Activated effector memory CD4-positive, alpha-beta T cell treated with Interleukin-2 at 50 U/mL for 16 hours (primary cell): ENCODE measurements at regions not wholly inside any gene's neighbourhood (a gene's known extent, or its start where the extent isn't known, plus 50 kb on each side); places are given as distances from the start of the nearest gene placed in this dataset.

Source experiments
- DNase-seq: peaks from one replicate; pipeline ENCODE4 v3.0.0-alpha.2; 2020

DNA sequence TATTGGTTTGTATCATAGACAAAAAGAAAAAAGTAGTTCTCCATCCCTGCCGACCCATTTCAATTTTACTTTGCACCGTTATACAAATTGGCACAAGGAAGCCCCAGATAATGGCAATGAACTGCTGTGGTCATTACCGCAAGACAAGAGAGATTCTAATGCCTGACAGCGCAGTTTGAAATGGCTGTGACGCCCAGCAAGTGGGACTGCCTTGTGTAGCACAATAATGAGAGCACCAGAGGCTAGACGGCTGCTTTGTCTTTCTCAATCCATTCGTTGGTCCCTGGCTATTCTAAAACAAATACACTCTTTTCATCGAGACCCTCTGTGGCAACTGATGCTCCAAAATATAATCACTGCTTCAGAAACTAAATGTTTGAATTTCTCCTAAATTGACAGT, 192.4 kb upstream of the NEIL3 start:
- DNase-seq = no peak

DNA sequence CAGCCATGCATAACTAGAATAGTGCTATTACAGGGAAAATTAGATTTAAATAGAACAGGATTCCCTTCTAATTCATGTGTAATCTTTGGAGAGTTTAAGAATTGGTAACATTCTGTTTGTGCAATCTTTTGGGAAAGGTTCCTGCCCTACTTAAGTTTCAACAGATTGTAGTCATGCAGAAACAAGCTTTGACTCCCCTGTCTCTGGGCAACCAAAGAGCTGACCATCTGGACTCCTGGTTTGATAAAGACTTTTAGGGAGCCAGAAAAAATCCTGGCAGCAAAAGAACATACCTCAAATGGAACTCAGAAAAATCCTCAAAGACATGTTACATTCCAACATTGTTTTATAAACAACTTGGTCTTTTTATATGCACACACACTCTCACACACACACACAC, 191.1 kb upstream of the NEIL3 start:
- DNase-seq = no peak

DNA sequence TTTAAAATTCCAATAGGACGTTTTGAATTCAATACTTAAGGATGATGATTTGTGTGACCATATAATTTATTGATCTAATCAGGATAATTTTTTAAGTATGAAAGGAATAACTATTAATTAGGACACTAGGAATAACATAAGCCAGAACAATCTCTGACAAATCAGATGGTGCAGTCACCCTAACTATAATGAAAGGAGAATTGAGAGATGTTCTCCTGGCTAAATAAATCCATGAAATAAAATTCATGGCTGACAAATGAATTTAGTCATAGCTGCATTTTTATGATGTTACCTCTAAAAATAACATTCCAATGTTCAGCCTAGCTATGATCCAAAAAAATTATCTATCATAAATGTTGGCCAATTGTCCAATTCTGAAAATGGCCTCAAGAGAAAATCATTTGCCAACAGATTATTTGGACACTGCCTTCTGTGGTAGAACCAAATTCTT, 190.6 kb upstream of the NEIL3 start:
- no peak for DNase-seq

DNA sequence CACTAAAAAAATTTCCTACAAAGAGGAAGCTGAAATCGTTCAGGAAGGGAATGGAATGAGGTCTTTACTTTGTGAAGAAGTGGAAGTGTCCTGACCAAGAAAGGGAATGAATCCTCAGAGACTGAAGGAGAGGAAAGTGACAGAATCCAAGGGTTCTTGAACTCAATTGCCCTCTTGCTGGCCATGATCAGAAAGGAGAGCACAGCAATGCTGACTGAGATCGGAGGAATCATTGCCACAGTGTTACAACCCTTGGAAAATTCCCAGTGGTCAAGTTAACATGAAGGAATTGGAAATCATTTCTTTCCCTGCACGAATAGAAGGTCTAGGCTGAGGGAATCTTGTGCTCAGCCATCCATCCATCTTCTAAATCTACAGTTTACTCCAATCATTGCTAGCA, 190.0 kb upstream of the NEIL3 start:
- DNase-seq = no peak

DNA sequence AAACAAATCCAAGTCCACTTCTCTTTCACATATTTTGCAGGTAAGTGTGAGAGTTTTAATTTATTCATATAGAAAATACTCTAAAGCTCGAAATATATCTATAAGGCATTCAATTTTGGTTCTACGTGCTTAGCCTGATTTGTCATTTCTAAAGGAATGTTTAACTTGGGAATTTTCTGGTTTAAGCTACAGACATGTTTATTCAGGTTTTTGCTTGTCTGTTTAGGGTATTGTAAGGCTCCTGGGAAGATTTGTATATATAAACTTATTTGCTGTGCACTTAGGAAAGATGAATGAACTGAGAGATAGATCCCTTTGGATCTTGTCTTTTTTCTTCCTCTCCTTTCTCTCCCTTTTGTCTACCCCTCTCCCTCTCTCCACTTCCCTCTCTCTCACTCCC, 185.9 kb upstream of the NEIL3 start:
- DNase-seq = no peak

DNA sequence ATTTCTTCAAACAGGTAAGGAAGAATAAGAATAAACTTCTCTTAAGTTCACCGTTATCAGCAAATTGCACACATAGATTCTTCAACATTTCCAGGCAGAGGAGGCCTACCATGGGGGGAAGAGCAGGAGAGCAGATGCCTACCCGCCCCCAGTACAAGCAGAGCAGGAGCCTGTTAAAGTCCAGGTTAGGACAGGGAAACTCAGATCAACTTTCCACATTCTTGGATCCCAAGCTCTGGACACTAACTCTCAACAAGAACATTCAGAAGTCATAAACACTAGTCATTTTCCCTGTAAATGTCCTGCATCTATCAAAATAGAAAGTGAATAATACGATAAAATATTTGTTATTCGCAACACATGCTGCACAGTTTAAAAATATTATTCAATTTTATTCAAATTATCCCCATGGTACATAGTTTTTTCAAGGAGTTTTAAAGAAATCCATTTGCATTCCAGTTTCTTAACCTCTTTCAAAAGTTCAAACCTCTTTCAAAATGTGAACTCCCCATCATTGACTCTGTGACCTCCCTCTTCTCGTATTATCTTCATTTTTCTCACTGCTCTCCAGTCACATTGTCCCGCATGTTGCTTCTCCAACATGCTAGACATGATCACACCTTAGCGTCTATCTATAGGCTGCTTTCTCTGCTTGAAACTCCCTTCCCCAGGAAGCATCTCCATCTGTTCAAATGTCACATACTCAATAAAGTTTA, 185.2 kb upstream of the NEIL3 start:
- DNase-seq = no peak

DNA sequence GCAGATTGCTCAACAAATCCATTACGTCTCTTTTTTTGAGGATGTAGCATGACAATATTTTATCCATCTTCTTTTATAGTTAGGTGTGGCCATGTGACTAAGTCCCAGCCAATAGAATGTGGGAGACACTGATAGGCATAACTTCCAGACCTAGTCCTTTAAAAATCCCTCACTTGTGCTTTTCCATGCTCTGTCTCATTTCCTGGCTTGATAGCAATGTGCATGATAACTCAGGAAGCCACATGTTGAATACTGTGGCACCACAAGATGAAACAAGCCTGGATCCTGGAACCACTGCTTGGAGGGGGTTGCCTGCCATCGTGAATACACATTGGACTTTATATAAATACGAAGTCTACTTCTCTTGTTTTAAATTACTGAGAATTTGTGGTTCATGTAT, 184.0 kb upstream of the NEIL3 start:
- DNase-seq = no peak

DNA sequence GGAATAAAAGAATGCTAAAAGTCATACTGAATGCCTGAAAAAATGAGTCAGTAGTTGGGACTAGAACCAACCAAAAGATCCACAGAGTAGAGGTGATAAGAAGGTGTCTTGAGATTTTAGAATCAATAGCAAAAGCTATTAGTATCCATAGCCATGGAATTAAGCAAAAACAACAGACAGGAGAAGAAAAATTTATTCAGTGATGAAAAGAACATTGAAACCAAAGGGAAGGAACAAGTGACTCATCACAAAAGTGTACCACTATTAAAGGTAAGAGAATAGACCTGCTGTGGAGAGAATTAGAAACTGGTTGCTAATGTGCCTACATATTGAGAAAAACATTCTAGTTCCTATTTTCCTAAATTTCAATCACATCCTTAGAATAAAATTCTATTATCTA, 182.0 kb upstream of the NEIL3 start:
- no peak for DNase-seq

DNA sequence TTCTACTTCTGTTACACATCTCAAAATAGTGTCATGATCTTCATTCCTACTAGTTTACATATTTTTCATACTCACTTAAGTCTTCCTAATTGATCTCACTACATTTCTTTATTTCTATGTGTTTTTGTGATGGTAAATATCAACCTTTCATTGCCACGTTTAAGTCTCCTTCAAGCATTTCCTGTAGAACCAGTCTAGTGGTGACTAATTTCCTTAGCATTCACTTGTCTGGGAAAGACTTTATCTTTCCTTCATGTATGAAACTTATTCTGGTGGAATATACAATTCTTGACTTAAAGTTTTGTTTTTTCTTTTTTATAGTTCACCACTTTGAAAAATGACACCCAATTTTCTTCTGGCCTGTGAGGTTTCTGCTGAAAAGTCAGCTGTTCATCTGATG, 181.4 kb upstream of the NEIL3 start:
- no peak for DNase-seq

DNA sequence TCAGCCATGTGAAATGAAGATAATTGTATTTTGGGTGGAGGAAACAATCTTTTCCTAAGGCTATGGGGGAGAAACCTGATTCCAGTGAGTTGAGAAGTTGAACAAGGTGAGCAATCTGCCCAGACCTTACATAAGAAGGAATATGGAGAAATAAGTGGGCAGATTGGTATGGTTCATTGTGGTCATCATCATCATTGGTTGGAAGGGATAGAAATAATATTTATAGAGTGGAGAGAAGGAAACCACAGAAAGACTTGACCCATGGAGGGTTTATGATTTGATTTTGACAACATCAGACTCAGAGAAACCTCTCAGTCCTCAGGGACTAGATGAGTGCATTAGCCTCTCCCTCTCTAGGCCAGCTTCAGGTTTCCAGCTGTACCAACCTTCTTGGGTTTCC, 177.9 kb upstream of the NEIL3 start:
- no peak for DNase-seq

DNA sequence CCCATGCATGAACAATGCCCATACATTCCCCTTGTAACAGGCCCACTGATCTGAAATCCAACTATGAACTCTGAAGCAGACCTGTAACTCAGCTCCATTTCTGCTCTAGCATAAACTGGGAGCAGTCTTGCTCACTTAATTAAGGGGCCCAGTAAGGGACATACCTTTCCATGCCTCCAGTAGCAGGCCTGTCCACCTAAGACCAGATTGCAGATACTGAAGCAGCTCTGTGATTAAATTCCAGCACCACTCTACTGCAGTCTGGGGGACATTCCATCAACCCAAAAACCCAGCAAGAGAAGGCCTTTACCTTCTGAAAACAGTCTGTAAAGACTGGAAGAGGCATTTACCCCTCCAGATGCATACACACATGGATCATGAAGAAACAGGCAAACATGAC, 162.0 kb upstream of the NEIL3 start:
- DNase-seq = no peak

DNA sequence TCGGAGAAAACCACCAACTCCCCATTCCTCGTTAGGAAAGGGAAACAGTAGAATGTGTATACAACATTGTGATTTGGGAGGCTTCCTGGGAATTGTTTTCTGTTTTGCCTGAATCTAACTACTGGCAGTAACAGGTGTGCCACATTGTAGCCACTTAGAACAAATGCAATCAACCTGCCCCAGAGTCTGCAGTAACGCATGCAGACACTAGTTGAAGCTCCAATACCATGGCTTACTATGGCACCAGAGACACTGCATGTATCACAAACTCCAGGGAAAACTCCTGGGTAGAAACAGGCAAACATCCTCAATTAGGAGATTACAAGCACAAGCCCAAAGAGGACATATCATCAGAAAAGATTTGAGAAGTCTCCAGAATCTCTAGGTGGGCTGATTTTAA, 154.2 kb upstream of the NEIL3 start:
- no peak for DNase-seq

DNA sequence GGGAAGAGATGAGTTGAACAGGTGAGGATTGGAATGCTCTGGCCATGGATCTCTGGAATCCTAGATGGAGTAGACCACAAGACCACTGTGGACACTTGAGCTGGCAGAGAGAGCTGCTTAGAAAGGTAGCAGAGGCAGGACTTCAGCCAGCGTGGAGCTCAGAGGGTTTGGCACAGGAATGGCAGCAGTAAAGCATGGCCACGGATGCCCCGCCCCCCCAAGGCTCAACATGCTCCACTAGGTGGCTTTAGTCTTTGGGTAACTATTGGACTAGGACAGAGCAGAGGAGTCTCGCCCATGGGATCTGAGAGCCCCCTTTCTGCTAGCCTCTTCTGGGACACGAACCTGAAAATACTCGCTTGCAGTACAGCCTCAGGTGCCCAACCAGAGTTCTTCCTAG, 150.1 kb upstream of the NEIL3 start:
- no peak for DNase-seq

DNA sequence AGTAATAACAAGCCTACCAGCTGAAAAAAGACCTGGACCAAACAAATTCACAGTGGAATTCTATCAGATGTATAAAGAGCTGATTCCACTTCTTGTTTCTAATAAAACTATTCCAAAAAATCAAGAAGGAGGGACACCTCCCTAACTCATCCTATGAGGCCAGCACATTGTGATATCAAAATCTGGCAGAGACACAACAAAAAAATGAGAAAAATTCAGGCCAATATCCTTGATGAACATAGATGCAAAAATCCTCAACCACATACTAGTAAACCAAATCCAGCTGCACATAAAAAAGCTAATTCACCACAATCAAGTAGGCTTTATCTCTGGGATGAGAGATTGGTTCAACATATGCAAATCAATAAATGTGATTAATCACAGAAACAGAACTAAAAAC, 147.9 kb upstream of the NEIL3 start:
- no peak for DNase-seq

DNA sequence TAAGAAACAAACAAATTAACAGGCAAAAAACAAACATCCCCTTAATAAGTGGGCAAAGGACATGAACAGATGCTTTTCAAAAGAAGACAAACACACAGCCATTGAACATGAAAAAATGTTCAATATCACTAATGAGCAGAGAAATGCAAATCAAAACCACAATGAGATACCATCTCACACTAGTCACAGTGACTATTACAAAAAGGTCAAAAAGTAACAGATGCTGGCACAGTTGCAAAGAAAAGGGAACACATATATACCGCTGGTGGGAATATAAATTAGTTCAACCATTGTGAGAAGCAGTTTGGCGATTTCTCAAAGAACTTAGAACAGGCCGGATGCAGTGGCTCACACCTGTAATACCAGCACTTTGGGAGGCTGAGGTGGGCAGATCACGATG, 146.1 kb upstream of the NEIL3 start:
- DNase-seq = no peak

DNA sequence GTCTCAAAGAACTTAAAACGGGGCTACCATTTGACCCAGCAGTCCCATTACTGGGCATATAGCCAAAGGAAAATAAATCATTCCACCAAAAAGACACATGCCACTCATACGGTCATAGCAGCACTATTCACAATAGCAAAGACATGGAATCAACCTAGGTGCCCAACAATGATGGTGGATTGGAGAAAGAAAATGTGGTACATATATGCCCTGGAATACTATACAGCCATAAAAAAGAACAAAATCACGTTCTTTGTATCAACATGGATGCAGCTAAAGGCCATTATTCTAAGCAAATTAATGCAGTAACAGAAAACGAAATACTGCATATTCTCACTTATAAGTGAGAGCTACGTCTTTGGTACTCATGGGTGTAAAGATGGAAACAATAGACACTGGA, 138.1 kb upstream of the NEIL3 start:
- DNase-seq = no peak

DNA sequence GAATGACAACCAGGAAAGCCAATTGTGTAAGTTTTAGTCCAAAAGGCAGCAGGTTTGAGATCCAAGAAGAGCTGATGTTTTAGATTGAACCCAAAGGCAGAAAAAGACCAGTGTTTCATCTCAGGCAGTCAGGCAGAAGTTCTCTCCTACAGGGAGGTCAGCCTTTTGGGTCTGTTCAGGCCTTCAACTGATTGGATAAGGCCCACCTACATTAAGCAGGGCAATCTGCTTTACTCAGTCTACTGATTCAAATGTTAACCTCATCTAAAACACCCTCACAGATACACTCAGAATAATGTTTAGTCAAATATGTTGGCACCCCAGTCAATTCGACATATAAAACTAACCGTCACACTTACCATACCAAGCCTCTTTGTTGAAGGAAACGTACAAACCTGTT, 134.2 kb upstream of the NEIL3 start:
- no peak for DNase-seq

DNA sequence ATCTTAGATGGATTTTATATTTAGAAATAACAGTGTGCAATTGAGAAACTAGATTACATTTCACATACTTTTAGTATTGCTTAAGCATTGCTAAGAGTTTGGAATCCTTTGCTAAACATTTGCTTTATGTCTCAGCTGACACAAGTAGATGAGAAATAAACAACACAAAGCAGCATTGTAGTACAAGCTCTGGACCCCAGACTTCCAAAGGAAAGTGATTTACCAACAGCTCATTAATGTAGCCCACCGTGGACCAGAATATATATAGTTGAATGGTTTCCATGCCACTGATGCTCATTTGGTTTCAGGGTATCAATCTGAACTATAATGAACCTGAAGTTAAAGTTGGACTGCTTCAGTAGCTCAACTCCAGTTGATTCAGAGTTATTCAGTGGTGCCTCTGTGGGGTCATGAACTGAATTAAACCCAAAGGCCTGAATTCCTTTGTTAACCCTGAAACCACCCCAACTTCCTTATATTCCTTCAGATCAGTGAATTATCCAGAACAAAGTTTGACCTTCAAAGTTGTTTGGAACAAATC, 132.1 kb upstream of the NEIL3 start:
- no peak for DNase-seq

DNA sequence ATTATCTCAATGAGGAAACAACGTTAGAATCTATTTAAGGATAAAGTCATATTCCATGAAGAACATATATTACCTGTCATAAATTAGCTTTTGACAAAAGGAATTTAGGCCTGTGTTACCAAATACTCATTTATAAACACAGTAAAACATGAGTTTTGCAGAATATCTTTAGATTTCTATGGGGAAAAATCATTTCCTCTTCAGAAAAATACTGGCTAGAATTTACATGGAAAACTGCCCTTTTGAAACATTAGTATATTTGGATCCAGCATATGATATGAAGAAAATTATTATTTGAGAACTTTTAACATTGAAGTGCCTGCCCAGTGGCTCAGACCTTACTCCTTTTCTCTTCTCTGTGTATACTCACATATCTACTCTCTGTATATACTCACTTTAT, 131.4 kb upstream of the NEIL3 start:
- DNase-seq = no peak

DNA sequence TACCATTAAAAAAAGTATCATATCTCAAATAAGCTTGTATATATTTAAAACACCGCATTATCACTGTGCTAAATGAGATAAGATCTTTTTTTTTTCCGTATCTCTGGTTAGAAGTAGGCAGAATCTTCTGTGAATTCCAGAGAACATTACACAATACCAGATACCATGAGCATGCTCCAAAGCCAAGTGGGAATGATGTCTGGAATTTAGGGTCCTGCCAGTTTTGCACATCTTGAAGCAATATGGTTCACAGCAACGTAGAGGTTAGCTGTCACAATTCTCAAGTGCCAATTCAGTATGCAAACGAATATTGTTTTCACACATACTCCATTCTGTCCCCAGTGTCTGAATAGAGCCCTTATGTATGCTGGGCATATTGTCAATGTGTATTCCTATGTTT, 127.5 kb upstream of the NEIL3 start:
- DNase-seq = no peak

DNA sequence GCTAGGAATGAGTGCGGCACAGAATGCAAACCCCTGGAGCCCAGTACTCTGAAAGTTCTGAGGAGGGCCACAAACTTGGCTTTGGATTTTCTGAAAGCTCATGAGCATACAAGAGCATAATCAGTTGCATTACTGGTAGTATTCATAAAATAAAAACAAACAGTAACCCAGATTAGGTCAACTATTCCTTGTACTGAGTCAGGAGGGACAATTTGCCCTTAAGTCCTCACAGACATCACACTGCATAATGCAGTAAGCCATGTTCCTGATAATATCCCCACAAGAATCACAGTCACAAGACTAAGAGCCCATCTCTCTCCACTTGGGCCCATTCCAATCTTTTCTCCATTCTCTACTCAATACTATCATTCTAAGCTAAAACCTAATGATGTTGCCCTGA, 126.9 kb upstream of the NEIL3 start:
- no peak for DNase-seq

DNA sequence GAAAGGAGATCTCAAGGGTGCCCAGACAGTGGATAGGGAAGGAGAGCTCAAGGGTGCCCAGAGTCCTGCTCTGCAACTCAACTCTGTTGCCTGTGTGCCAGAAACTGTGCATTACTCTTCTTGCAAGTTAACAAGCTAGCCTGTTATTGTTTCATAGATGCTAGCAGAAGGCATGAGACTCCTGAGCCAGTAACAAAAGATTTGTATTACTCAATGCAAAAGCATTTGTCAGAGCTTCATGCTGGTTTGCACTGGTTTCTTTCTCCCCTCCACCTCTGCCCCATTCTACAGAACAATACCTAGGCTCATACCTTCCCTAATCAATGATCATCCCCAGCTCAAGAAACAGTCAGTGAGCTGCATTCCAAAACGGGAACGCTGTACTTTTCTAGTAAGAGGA, 124.5 kb upstream of the NEIL3 start:
- DNase-seq = no peak

DNA sequence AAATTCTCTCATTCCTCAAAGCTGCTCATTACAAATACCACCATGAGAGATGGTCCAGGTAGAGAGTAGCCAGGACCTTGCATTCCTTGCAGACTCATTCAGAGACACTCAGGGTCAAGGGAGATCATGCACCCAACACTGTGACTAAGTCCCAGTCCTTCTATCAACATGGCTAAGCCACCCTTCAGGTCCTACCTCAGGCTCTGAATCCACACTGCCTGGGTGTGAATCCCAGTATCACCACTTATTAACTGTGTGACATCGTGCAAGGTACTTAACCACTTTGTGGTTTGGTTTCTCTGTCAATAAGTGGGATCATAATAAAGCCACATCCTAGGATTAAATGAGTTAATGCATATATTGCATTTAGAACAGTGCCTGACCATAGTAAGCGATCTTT, 124.1 kb upstream of the NEIL3 start:
- no peak for DNase-seq

DNA sequence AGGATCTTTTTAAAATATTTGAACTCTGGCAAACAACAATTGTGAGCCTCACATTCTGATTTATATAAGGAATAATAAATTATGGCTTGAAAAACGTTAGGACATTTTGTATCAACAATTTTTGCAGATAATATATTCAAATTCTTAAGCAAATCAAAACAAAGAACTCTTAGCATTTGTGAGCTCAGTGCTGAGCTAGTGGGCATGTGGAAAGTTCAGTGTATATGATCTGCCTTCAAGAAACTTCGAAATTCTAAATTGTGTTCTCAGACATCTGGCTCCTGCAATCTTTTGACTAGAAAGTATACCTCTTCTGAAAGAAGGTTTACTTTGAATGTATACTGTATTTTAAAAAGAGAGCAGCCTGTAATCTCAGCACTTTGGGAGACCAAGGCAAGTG, 122.3 kb upstream of the NEIL3 start:
- DNase-seq = no peak

DNA sequence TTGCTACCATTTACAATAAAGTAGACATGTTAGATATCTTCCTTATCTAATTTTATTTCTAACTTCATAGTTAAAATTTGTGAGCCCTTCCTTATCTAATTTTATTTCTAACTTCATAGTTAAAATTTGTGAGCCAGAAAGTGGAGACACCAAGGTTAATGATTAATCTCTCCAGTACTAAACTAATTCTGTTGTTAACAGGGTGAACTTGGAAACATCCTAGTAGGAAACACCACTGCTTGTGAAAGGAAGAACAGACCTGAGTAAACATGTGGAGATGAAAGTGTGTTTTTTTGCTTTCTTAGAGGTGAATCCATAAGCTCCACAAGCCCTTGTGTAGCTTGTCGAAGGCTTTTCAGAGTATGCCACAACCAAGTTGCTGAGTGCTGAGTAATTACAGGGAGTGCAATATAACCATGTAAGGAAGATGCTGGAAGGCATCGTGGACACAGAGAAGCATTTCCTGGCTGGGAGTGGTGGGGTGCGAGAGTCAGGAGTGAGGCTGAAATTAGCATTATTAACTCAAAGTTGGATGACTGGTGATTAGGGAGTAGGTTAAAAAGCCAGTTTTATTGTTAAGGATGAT, 118.6 kb upstream of the NEIL3 start:
- no peak for DNase-seq
